Panc1 (cell line): ENCODE measurements at regions not wholly inside any gene's neighbourhood (a gene's known extent, or its start where the extent isn't known, plus 50 kb on each side); places are given as distances from the start of the nearest gene placed in this dataset.

ENCODE experiments used
- ATAC-seq: fragments of 200-7000 bp; cut with Tn5 transposase; 2 replicates; pipeline ENCODE4 v1.9.1; 2020; ENCODE audit warnings: mild to moderate bottlenecking, moderate library complexity
- BruUV-seq: library from RNA; stranded (reverse); fragments of 400-500 nt; replicated peaks from 2 replicates; lab custom pipeline; 2021; lab: Mats Ljungman, UMichigan
- CTCF ChIA-PET: fragments of 300-600 bp; sonication (Branson Sonifier 250); formaldehyde crosslinking; loops from one replicate; lab custom pipeline; 2022; ENCODE audit warnings: antibody characterized with exemption; lab: Charles Lee
- POLR2A ChIA-PET: fragments of 300-600 bp; sonication (Branson Sonifier 250); formaldehyde crosslinking; loops from one replicate; lab custom pipeline; 2022; ENCODE audit warnings: antibody characterized with exemption; lab: Charles Lee
- DNase-seq: peaks from one replicate; pipeline ENCODE4 v3.0.0-alpha.2; 2010; ENCODE audit warnings: low read depth, low spot score
- H3K27ac ChIP-seq: 2 replicates; pipeline ENCODE4 v1.5.1; 2011; ENCODE audit warnings: mild to moderate bottlenecking, low read length, inconsistent platforms
- H3K27me3 ChIP-seq: fragments of 200-500 bp; sonication (Bioruptor generic); 2 replicates; pipeline ENCODE4 v1.6.0; 2014; ENCODE audit warnings: low read length, inconsistent platforms; ENCODE audit not compliant: control insufficient read depth, insufficient read depth
- H3K36me3 ChIP-seq: fragments of 200-500 bp; sonication (Bioruptor generic); 2 replicates; pipeline ENCODE4 v1.5.1; 2014; ENCODE audit warnings: inconsistent platforms, mild to moderate bottlenecking, low read length, moderate library complexity; ENCODE audit not compliant: control insufficient read depth, insufficient read depth
- H3K4me1 ChIP-seq: 2 replicates; pipeline ENCODE4 v1.5.1; 2011; ENCODE audit warnings: inconsistent platforms, mild to moderate bottlenecking, low read length, moderate library complexity; ENCODE audit not compliant: control insufficient read depth, insufficient read depth
- H3K4me3 ChIP-seq, 2 experiments: 2 replicates each; pipeline ENCODE4 v1.5.1; 2011 to 2012; ENCODE audit warnings: low read depth in 2 of 2, low read length in 2 of 2, mild to moderate bottlenecking in 2 of 2, inconsistent platforms in 1 of 2, moderate library complexity in 1 of 2
- H3K9me3 ChIP-seq: fragments of 200-500 bp; sonication (Bioruptor generic); 2 replicates; pipeline ENCODE4 v1.5.1; 2014; ENCODE audit warnings: low read depth, mild to moderate bottlenecking, inconsistent platforms, low read length, moderate library complexity; ENCODE audit not compliant: control insufficient read depth, insufficient read depth
- CTCF ChIP-seq: fragments of 450-650 bp; IDR thresholded peaks from 2 replicates; pipeline ENCODE4 v1.5.1; 2017; ENCODE audit warnings: mild to moderate bottlenecking
- POLR2AphosphoS5 ChIP-seq: IDR thresholded peaks from 2 replicates; pipeline ENCODE4 v1.6.1; 2012; ENCODE audit warnings: mild to moderate bottlenecking, low read depth, low read length, moderate library complexity
- SIN3A ChIP-seq: IDR thresholded peaks from 2 replicates; pipeline ENCODE4 v1.6.1; 2012; ENCODE audit warnings: low read depth, mild to moderate bottlenecking, low read length, moderate library complexity, borderline replicate concordance; ENCODE audit not compliant: insufficient read depth
- TCF7L2 ChIP-seq: IDR thresholded peaks from 2 replicates; pipeline ENCODE4 v1.6.1; 2011; ENCODE audit warnings: mild to moderate bottlenecking, low read depth, low read length, inconsistent platforms
- in situ Hi-C: cut with HindIII; loops from 2 replicates; pipeline ENCODE4 v1.10.0; 2016; ENCODE audit warnings: low sequenced_read_pairs, low pct_unique_long_range_greater_than_20kb
- intact Hi-C: fragments of 100-400 bp; cut with micrococcal nuclease; formaldehyde crosslinking; loops from one replicate; pipeline ENCODE4 v1.10.0; 2022; ENCODE audit not compliant: unreplicated experiment
- TF ChIP-seq, protein P1 (sequence below), 2 experiments: IDR thresholded peaks; 2 replicates each; pipeline ENCODE4 v1.6.1; 2011 to 2012; ENCODE audit warnings: low read depth in 2 of 2, control low read depth in 1 of 2, low read length in 1 of 2, mild to moderate bottlenecking in 1 of 2, moderate library complexity in 1 of 2; ENCODE audit not compliant: insufficient read depth in 1 of 2

DNA sequence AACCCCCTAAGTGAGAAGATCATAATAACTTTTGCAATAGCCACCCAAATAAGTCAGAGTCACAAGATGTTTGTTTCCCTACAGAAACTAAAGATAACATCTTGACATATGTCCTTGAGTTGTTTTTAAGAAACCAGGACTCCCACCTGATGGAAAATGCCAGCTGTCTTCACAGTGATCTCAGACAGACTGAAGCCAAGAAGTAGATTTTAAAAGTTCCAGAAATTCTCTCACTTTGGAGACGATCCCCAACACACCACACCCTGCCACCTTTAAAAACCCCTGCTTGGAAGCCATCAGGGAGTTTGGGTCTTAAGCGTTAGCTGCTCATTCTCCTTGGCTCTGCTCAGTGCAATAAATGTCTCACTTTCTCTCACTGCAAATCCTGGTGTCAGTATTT is 63.0 kb downstream of the GPR6 start:
- POLR2A ChIA-PET, result interaction anchor here (0.6 kb wide), 1 partner anchor 224 kb away, joined by 11 read pairs; no protein-coding TSS in a partner anchor
- intact Hi-C loops, result no loop called here
- in situ Hi-C loops, result no loop called here
- H3K27me3 ChIP-seq, result no peaks in the 10 kb centered on the region
- H3K36me3 ChIP-seq, result no peaks in the 10 kb centered on the region
- DNase-seq, result no peak
- CTCF ChIA-PET, result interaction anchor here (0.6 to 2.9 kb wide), 2 partner anchors 336 to 340 kb away, joined by 8 to 19 read pairs; no protein-coding TSS in a partner anchor
- no TSS peak for BruUV-seq
- no peaks in the 10 kb centered on the region; the same call in 1 of the 2 replicates for H3K9me3 ChIP-seq
- TF ChIP-seq POLR2AphosphoS5, result no peak
- TF ChIP-seq, protein P1, sequence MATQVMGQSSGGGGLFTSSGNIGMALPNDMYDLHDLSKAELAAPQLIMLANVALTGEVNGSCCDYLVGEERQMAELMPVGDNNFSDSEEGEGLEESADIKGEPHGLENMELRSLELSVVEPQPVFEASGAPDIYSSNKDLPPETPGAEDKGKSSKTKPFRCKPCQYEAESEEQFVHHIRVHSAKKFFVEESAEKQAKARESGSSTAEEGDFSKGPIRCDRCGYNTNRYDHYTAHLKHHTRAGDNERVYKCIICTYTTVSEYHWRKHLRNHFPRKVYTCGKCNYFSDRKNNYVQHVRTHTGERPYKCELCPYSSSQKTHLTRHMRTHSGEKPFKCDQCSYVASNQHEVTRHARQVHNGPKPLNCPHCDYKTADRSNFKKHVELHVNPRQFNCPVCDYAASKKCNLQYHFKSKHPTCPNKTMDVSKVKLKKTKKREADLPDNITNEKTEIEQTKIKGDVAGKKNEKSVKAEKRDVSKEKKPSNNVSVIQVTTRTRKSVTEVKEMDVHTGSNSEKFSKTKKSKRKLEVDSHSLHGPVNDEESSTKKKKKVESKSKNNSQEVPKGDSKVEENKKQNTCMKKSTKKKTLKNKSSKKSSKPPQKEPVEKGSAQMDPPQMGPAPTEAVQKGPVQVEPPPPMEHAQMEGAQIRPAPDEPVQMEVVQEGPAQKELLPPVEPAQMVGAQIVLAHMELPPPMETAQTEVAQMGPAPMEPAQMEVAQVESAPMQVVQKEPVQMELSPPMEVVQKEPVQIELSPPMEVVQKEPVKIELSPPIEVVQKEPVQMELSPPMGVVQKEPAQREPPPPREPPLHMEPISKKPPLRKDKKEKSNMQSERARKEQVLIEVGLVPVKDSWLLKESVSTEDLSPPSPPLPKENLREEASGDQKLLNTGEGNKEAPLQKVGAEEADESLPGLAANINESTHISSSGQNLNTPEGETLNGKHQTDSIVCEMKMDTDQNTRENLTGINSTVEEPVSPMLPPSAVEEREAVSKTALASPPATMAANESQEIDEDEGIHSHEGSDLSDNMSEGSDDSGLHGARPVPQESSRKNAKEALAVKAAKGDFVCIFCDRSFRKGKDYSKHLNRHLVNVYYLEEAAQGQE (IDR thresholded peaks at IDR 0.05; ENCODE audit: insufficient read depth in 1 of 2, low read depth in 2 of 2, low read length in 1 of 2), result no peak
- TF ChIP-seq TCF7L2, result no peak
- no peak for TF ChIP-seq SIN3A
- TF ChIP-seq CTCF, result no peak
- H3K27ac ChIP-seq, result no peak overlapping the region
- no peak for ATAC-seq
- H3K4me1 ChIP-seq, result no peaks in the 10 kb centered on the region
- H3K4me3 ChIP-seq, result no peak overlapping the region

GRCh38 chr6:110041830-110042229 is 63.7 kb downstream of the GPR6 start:
- CTCF ChIA-PET, result no interaction called here
- in situ Hi-C loops, result no loop called here
- H3K27ac ChIP-seq, result no peak overlapping the region

More at GRCh38 chr6:110041830-110042229, 63.7 kb downstream of the GPR6 start:
- no TSS peak for BruUV-seq
- TF ChIP-seq POLR2AphosphoS5, result no peak
- no peak for TF ChIP-seq CTCF
- no peak for TF ChIP-seq TCF7L2
- no peak for TF ChIP-seq SIN3A
- TF ChIP-seq, protein P1 (IDR thresholded peaks at IDR 0.05; ENCODE audit: insufficient read depth in 1 of 2, low read depth in 2 of 2, low read length in 1 of 2), result no peak
- Histone ChIP-seq H3K36me3 (no peaks in the 10 kb centered on the region), H3K4me1 (no peaks in the 10 kb centered on the region), H3K4me3 (no peak overlapping the region), H3K27me3 (no peaks in the 10 kb centered on the region), H3K9me3 (no peaks in the 10 kb centered on the region; the same call in 1 of the 2 replicates)
- ATAC-seq, result no peak
- POLR2A ChIA-PET, result no interaction called here
- intact Hi-C loops, result no loop called here
- DNase-seq, result no peak
